Cardiac muscle cell (in vitro differentiated cells and primary cell): ENCODE measurements at regions not wholly inside any gene's neighbourhood (a gene's known extent, or its start where the extent isn't known, plus 50 kb on each side); places are given as distances from the start of the nearest gene placed in this dataset.

ENCODE experiments used
- DNase-seq, 2 donors: peaks; one replicate each; pipeline versions ENCODE4 v3.0.0 to v3.0.0-alpha.2; 2010 to 2017; ENCODE audit warnings: low read depth in 1 of 2, low spot score in 1 of 2
- H3K27ac ChIP-seq: fragments of 200-600 bp; sonication (generic); 2 replicates; pipeline ENCODE4 v1.5.1; 2016
- H3K27me3 ChIP-seq: fragments of 200-600 bp; sonication (generic); 2 replicates; pipeline ENCODE4 v1.6.0; 2016; ENCODE audit warnings: control low read depth
- H3K36me3 ChIP-seq: fragments of 200-600 bp; sonication (generic); 2 replicates; pipeline ENCODE4 v1.5.1; 2016; ENCODE audit warnings: control low read depth
- H3K4me1 ChIP-seq: fragments of 200-600 bp; sonication (generic); 2 replicates; pipeline ENCODE4 v1.8.1; 2017; ENCODE audit warnings: low read depth, mild to moderate bottlenecking, mixed run types
- H3K4me3 ChIP-seq: fragments of 200-600 bp; sonication (generic); 2 replicates; pipeline ENCODE4 v1.5.1; 2016; ENCODE audit warnings: mild to moderate bottlenecking
- H3K9me3 ChIP-seq: fragments of 200-600 bp; sonication (generic); 2 replicates; pipeline ENCODE4 v1.5.1; 2017; ENCODE audit warnings: low read depth, mild to moderate bottlenecking, control low read depth
- TF ChIP-seq, protein P1 (sequence below): IDR thresholded peaks from 2 replicates; pipeline ENCODE4 v1.5.1; 2012; ENCODE audit warnings: low read depth, mild to moderate bottlenecking, low read length

DNA sequence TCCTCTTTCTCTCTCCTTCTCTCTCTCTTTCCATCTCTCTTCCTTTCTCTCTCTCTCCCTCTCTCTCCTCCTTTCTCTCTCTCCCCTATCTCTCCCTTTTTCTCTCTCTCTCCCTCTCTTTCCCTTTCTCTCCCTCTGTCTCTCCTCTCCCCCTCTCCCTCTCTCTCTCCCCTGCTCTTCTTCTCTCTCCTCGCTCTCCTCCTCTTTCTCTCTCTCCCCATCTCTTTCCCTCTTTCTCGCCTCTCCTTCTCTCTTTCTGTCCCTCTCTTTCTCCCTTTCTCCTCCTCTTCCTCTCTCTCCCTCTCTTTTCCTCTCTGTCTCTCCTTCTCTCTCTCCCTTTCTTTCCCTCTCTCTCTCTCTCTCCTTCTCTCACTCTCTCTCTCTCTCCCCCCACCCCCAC lies 196.6 kb downstream of the UQCRFS1 start:
- Histone ChIP-seq H3K4me3 (no peak overlapping the region), H3K27me3 (peaks cover 11% of the 10 kb centered on the region), H3K36me3 (no peaks in the 10 kb centered on the region), H3K9me3 (no peaks in the 10 kb centered on the region), H3K27ac (no peak overlapping the region), H3K4me1 (no peaks in the 10 kb centered on the region)
- TF ChIP-seq, protein P1, sequence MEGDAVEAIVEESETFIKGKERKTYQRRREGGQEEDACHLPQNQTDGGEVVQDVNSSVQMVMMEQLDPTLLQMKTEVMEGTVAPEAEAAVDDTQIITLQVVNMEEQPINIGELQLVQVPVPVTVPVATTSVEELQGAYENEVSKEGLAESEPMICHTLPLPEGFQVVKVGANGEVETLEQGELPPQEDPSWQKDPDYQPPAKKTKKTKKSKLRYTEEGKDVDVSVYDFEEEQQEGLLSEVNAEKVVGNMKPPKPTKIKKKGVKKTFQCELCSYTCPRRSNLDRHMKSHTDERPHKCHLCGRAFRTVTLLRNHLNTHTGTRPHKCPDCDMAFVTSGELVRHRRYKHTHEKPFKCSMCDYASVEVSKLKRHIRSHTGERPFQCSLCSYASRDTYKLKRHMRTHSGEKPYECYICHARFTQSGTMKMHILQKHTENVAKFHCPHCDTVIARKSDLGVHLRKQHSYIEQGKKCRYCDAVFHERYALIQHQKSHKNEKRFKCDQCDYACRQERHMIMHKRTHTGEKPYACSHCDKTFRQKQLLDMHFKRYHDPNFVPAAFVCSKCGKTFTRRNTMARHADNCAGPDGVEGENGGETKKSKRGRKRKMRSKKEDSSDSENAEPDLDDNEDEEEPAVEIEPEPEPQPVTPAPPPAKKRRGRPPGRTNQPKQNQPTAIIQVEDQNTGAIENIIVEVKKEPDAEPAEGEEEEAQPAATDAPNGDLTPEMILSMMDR = no peak
- no peak for DNase-seq

DNA sequence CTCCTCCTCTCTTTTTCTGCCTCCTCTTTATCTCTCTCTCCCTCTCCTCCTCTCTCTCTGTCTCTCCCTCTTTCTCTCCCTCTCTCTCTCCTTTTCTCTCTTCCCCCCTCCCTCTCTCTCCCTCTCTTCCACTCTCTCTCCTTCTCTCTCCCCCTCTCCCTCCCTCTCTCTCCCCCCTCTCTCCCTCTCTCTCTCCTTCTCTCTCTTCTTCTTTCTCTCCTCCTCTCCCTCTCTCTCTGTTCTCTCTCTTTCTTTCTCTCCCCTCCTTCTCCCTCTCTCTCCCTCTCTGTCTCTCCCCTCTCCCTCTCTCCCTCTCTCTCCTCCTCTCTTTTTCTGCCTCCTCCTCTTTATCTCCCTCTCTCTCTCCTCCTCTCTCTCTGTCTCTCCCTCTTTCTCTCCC lies 197.4 kb downstream of the UQCRFS1 start:
- Histone ChIP-seq H3K4me1 (no peaks in the 10 kb centered on the region), H3K36me3 (no peaks in the 10 kb centered on the region), H3K27me3 (peaks cover 11% of the 10 kb centered on the region), H3K4me3 (no peak overlapping the region), H3K9me3 (no peaks in the 10 kb centered on the region), H3K27ac (no peak overlapping the region)
- TF ChIP-seq, protein P1 = no peak
- DNase-seq = no peak

DNA sequence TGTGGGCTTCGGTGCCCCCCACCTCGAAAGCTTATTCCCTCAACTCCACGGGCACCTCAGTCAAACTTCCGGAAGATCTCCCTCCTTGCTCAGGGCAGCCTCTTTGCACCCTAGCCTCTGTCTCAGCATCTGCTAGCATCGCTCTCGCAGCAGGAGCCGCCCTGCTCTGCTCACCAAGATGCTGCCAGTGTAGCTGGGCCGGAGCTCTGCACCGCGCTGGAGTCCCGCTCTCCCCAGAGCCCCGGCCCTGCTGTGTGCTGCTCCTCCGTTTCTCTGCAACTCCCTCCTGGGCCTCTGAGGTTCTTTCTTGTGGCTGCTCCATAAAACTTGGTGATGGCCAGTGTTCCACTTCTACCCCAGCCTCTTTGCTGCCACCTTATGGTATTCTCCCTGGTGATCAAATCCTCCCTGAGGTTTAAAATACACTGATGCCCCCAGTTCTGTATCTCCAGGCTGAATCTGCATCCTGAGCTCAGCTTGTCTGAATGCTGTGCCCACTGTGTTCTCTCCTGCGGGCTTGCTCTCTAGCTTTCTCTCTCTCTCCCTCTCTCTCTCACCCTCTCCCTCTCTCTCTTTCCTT lies 198.0 kb downstream of the UQCRFS1 start:
- TF ChIP-seq, protein P1 = no peak
- H3K9me3 ChIP-seq = no peaks in the 10 kb centered on the region
- no peaks in the 10 kb centered on the region for H3K4me1 ChIP-seq
- no peak overlapping the region for H3K4me3 ChIP-seq
- H3K36me3 ChIP-seq = no peaks in the 10 kb centered on the region
- DNase-seq = no peak
- H3K27me3 ChIP-seq = peaks cover 11% of the 10 kb centered on the region
- no peak overlapping the region for H3K27ac ChIP-seq

DNA sequence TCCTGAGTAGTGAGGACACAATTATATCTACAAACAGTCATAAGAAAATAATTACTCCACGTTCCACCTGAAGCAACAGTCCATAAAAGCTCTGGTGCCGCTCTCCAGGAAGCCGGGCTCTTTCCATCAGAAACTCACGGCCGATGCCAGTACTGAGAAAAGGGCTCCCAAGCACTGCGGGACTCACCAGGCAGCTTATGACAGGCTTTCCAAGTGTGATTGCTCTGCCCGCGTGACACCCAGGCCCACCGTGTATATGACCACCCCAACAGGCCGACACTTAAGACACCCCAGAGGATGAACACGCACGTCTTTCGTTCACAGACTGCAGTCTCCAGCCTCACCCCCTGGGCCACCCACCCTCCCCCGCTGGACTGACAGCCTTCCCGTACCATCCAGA lies 199.0 kb downstream of the UQCRFS1 start:
- peaks cover 11% of the 10 kb centered on the region for H3K27me3 ChIP-seq
- H3K4me3 ChIP-seq = no peak overlapping the region
- H3K27ac ChIP-seq = no peak overlapping the region
- TF ChIP-seq, protein P1 = no peak
- no peaks in the 10 kb centered on the region for H3K9me3 ChIP-seq
- H3K36me3 ChIP-seq = no peaks in the 10 kb centered on the region
- no peak for DNase-seq
- H3K4me1 ChIP-seq = no peaks in the 10 kb centered on the region

DNA sequence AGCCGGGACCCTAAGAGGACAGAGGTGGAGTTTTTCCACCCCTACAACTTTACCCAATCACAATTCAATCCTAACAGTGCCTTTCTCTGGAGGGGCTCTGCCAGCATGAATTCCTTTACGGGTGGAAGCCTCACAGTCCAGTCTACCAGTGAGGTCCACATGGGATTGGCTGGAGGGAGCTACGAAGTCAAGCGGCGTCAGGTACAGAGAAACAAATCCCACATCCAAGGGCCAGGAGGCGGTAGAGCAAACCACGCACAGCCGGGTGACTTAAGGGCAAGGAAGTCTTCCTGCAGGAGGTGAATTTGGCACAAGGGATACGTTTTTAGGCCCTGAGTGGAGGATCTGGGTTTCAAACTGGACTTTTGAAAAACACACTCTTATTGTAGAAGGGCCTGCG lies 199.6 kb downstream of the UQCRFS1 start:
- no peaks in the 10 kb centered on the region for H3K4me1 ChIP-seq
- no peaks in the 10 kb centered on the region for H3K36me3 ChIP-seq
- no peak overlapping the region for H3K27ac ChIP-seq
- no peak for DNase-seq
- no peaks in the 10 kb centered on the region for H3K9me3 ChIP-seq
- H3K4me3 ChIP-seq = no peak overlapping the region
- peaks cover 11% of the 10 kb centered on the region for H3K27me3 ChIP-seq
- TF ChIP-seq, protein P1 = no peak

DNA sequence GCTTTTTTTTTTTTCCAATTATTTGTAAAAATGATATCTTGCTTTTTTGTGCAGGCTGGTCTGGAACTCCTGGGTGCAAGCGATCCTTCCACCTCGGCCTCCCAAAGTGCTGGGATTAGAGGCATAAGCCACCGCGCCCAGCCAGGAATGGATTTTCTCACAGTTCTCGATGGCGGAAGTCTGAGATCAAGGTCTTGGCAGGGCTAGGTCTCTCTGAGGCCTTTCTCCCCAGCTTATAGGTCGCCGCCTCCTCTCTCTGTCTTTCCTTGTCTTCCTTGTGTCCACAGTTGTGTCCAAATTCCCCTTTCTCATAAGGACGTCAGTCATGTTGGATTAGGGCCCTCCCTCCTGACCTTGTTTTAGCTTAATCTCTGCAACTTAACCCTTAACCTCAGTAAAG lies 200.5 kb downstream of the UQCRFS1 start:
- Histone ChIP-seq H3K27me3 (peaks cover 11% of the 10 kb centered on the region), H3K27ac (no peak overlapping the region), H3K4me1 (no peaks in the 10 kb centered on the region), H3K36me3 (no peaks in the 10 kb centered on the region), H3K9me3 (no peaks in the 10 kb centered on the region), H3K4me3 (no peak overlapping the region)
- no peak for DNase-seq
- TF ChIP-seq, protein P1 = no peak
